ENCODE measurements at regions not wholly inside any gene's neighbourhood (a gene's known extent, or its start where the extent isn't known, plus 50 kb on each side); places are given as distances from the start of the nearest gene placed in this dataset.

GRCh38 chr4:83772685-83773084, 236.8 kb downstream of the GPAT3 start:
- Histone ChIP-seq H3K4me1 (ENCODE audit: control insufficient read depth in 1 of 2, insufficient read depth in 2 of 2, low read length in 2 of 2) (no peaks in the 10 kb centered on the region), H3K27ac (ENCODE audit: low read depth in 1 of 2, low read length in 2 of 2) (no peak overlapping the region), H3K36me3 (ENCODE audit: control insufficient read depth in 1 of 2, insufficient read depth in 2 of 2, low read length in 1 of 2) (no peaks in the 10 kb centered on the region), H3K9me3 (ENCODE audit: control insufficient read depth, low read length) (peaks cover 1% of the 10 kb centered on the region), H3K27me3 (ENCODE audit: control insufficient read depth in 1 of 2, insufficient read depth in 2 of 2, low read length in 1 of 2) (no peaks in the 10 kb centered on the region), H3K4me3 (ENCODE audit: low read length in 2 of 2) (no peak overlapping the region)
- intact Hi-C loops (cut with DNase I), result no loop called here
- no peak for ATAC-seq (ENCODE audit: low FRiP score)
- no peak for DNase-seq
- WGBS, 2 donors, result 67 to 78% methylated on average over 2 of the region's 2 CpGs

- no peak for ATAC-seq (ENCODE audit: low FRiP score)
Measured at GRCh38 chr4:83771113-83771705, 235.3 kb downstream of the GPAT3 start.

GRCh38 chr4:83768146-83768545, 232.2 kb downstream of the GPAT3 start:
- Histone ChIP-seq H3K4me3 (ENCODE audit: low read length in 2 of 2) (no peak overlapping the region), H3K36me3 (ENCODE audit: control insufficient read depth in 1 of 2, insufficient read depth in 2 of 2, low read length in 1 of 2) (no peaks in the 10 kb centered on the region), H3K27me3 (ENCODE audit: control insufficient read depth in 1 of 2, insufficient read depth in 2 of 2, low read length in 1 of 2) (no peaks in the 10 kb centered on the region), H3K4me1 (ENCODE audit: control insufficient read depth in 1 of 2, insufficient read depth in 2 of 2, low read length in 2 of 2) (no peaks in the 10 kb centered on the region), H3K27ac (ENCODE audit: low read depth in 1 of 2, low read length in 2 of 2) (no peak overlapping the region), H3K9me3 (ENCODE audit: control insufficient read depth, low read length) (no peaks in the 10 kb centered on the region)
- WGBS, 2 donors, result 81 to 83% methylated on average over 5 of the region's 5 CpGs
- intact Hi-C loops (cut with DNase I), result no loop called here
- DNase-seq (no peak), ATAC-seq (ENCODE audit: low FRiP score) (no peak)

More at GRCh38 chr4:83771113-83771705, 235.3 kb downstream of the GPAT3 start:
- Histone ChIP-seq H3K27ac (ENCODE audit: low read depth in 1 of 2, low read length in 2 of 2) (no peak overlapping the region), H3K9me3 (ENCODE audit: control insufficient read depth, low read length) (peaks cover 1% of the 10 kb centered on the region), H3K27me3 (ENCODE audit: control insufficient read depth in 1 of 2, insufficient read depth in 2 of 2, low read length in 1 of 2) (no peaks in the 10 kb centered on the region), H3K4me1 (ENCODE audit: control insufficient read depth in 1 of 2, insufficient read depth in 2 of 2, low read length in 2 of 2) (no peaks in the 10 kb centered on the region), H3K4me3 (ENCODE audit: low read length in 2 of 2) (no peak overlapping the region), H3K36me3 (ENCODE audit: control insufficient read depth in 1 of 2, insufficient read depth in 2 of 2, low read length in 1 of 2) (no peaks in the 10 kb centered on the region)
- WGBS, 2 donors, result 2 to 3% methylated on average over 2 of the region's 2 CpGs
- no peak for DNase-seq
- intact Hi-C loops (cut with DNase I), result no loop called here

- WGBS, 2 donors, result 91 to 96% methylated on average over 2 of the region's 2 CpGs
- Histone ChIP-seq H3K4me1 (ENCODE audit: control insufficient read depth in 1 of 2, insufficient read depth in 2 of 2, low read length in 2 of 2) (no peaks in the 10 kb centered on the region), H3K9me3 (ENCODE audit: control insufficient read depth, low read length) (no peaks in the 10 kb centered on the region), H3K4me3 (ENCODE audit: low read length in 2 of 2) (no peak overlapping the region), H3K36me3 (ENCODE audit: control insufficient read depth in 1 of 2, insufficient read depth in 2 of 2, low read length in 1 of 2) (no peaks in the 10 kb centered on the region), H3K27ac (ENCODE audit: low read depth in 1 of 2, low read length in 2 of 2) (no peak overlapping the region), H3K27me3 (ENCODE audit: control insufficient read depth in 1 of 2, insufficient read depth in 2 of 2, low read length in 1 of 2) (no peaks in the 10 kb centered on the region)
- intact Hi-C loops (cut with DNase I), result no loop called here
- DNase-seq, result no peak
- ATAC-seq (ENCODE audit: low FRiP score), result no peak
Measured at GRCh38 chr4:83767067-83767466, 231.2 kb downstream of the GPAT3 start.

GRCh38 chr4:83759611-83760010, 223.7 kb downstream of the GPAT3 start:
- 83 to 84% methylated on average over 5 of the region's 5 CpGs for WGBS, 2 donors
- Histone ChIP-seq H3K27ac (ENCODE audit: low read depth in 1 of 2, low read length in 2 of 2) (no peak overlapping the region), H3K36me3 (ENCODE audit: control insufficient read depth in 1 of 2, insufficient read depth in 2 of 2, low read length in 1 of 2) (no peaks in the 10 kb centered on the region), H3K4me1 (ENCODE audit: control insufficient read depth in 1 of 2, insufficient read depth in 2 of 2, low read length in 2 of 2) (no peaks in the 10 kb centered on the region), H3K27me3 (ENCODE audit: control insufficient read depth in 1 of 2, insufficient read depth in 2 of 2, low read length in 1 of 2) (no peaks in the 10 kb centered on the region), H3K9me3 (ENCODE audit: control insufficient read depth, low read length) (peaks cover 2% of the 10 kb centered on the region), H3K4me3 (ENCODE audit: low read length in 2 of 2) (no peak overlapping the region)
- ATAC-seq (ENCODE audit: low FRiP score) (no peak), DNase-seq (no peak)
- intact Hi-C loops (cut with DNase I), result no loop called here

- Histone ChIP-seq H3K27ac (ENCODE audit: low read depth in 1 of 2, low read length in 2 of 2) (no peak overlapping the region), H3K36me3 (ENCODE audit: control insufficient read depth in 1 of 2, insufficient read depth in 2 of 2, low read length in 1 of 2) (no peaks in the 10 kb centered on the region), H3K4me1 (ENCODE audit: control insufficient read depth in 1 of 2, insufficient read depth in 2 of 2, low read length in 2 of 2) (no peaks in the 10 kb centered on the region), H3K9me3 (ENCODE audit: control insufficient read depth, low read length) (peaks cover 2% of the 10 kb centered on the region), H3K4me3 (ENCODE audit: low read length in 2 of 2) (no peak overlapping the region), H3K27me3 (ENCODE audit: control insufficient read depth in 1 of 2, insufficient read depth in 2 of 2, low read length in 1 of 2) (no peaks in the 10 kb centered on the region)
- DNase-seq (no peak), ATAC-seq (ENCODE audit: low FRiP score) (no peak)
- intact Hi-C loops (cut with DNase I), result no loop called here
- WGBS, 2 donors, result 72 to 81% methylated on average over 1 of the region's 1 CpG
Measured at GRCh38 chr4:83758285-83758684, 222.4 kb downstream of the GPAT3 start.

- H3K27me3 ChIP-seq (ENCODE audit: control insufficient read depth in 1 of 2, insufficient read depth in 2 of 2, low read length in 1 of 2), result no peaks in the 10 kb centered on the region
- H3K4me1 ChIP-seq (ENCODE audit: control insufficient read depth in 1 of 2, insufficient read depth in 2 of 2, low read length in 2 of 2), result no peaks in the 10 kb centered on the region
- DNase-seq (no peak), ATAC-seq (ENCODE audit: low FRiP score) (no peak)
- no peak overlapping the region for H3K27ac ChIP-seq (ENCODE audit: low read depth in 1 of 2, low read length in 2 of 2)
- WGBS, 2 donors, result 44 to 75% methylated on average over 2 of the region's 2 CpGs
- H3K4me3 ChIP-seq (ENCODE audit: low read length in 2 of 2), result no peak overlapping the region
- peaks cover 2% of the 10 kb centered on the region for H3K9me3 ChIP-seq (ENCODE audit: control insufficient read depth, low read length)
- intact Hi-C loops (cut with DNase I), result no loop called here
- no peaks in the 10 kb centered on the region for H3K36me3 ChIP-seq (ENCODE audit: control insufficient read depth in 1 of 2, insufficient read depth in 2 of 2, low read length in 1 of 2)
Measured at GRCh38 chr4:83757121-83757621, 221.3 kb downstream of the GPAT3 start.

GRCh38 chr4:83753260-83753659, 217.4 kb downstream of the GPAT3 start:
- Histone ChIP-seq H3K4me3 (ENCODE audit: low read length in 2 of 2) (no peak overlapping the region), H3K27me3 (ENCODE audit: control insufficient read depth in 1 of 2, insufficient read depth in 2 of 2, low read length in 1 of 2) (no peaks in the 10 kb centered on the region), H3K36me3 (ENCODE audit: control insufficient read depth in 1 of 2, insufficient read depth in 2 of 2, low read length in 1 of 2) (no peaks in the 10 kb centered on the region), H3K4me1 (ENCODE audit: control insufficient read depth in 1 of 2, insufficient read depth in 2 of 2, low read length in 2 of 2) (no peaks in the 10 kb centered on the region), H3K27ac (ENCODE audit: low read depth in 1 of 2, low read length in 2 of 2) (no peak overlapping the region), H3K9me3 (ENCODE audit: control insufficient read depth, low read length) (no peaks in the 10 kb centered on the region)
- no peak for ATAC-seq (ENCODE audit: low FRiP score)
- no peak for DNase-seq
- 57 to 68% methylated on average over 2 of the region's 2 CpGs for WGBS, 2 donors
- intact Hi-C loops (cut with DNase I), result no loop called here

- H3K27ac ChIP-seq (ENCODE audit: low read depth in 1 of 2, low read length in 2 of 2), result no peak overlapping the region
- ATAC-seq (ENCODE audit: low FRiP score), result no peak
- WGBS, 2 donors, result 61 to 69% methylated on average over 1 of the region's 1 CpG
- no peaks in the 10 kb centered on the region for H3K27me3 ChIP-seq (ENCODE audit: control insufficient read depth in 1 of 2, insufficient read depth in 2 of 2, low read length in 1 of 2)
- no peaks in the 10 kb centered on the region for H3K4me1 ChIP-seq (ENCODE audit: control insufficient read depth in 1 of 2, insufficient read depth in 2 of 2, low read length in 2 of 2)
- H3K9me3 ChIP-seq (ENCODE audit: control insufficient read depth, low read length), result no peaks in the 10 kb centered on the region
- intact Hi-C loops (cut with DNase I), result no loop called here
- no peak for DNase-seq
- no peaks in the 10 kb centered on the region for H3K36me3 ChIP-seq (ENCODE audit: control insufficient read depth in 1 of 2, insufficient read depth in 2 of 2, low read length in 1 of 2)
- H3K4me3 ChIP-seq (ENCODE audit: low read length in 2 of 2), result no peak overlapping the region
Measured at GRCh38 chr4:83751336-83751949, 215.5 kb downstream of the GPAT3 start.

All from aorta (tissue), 5 donors.